ENCODE measurements at regions not wholly inside any gene's neighbourhood (a gene's known extent, or its start where the extent isn't known, plus 50 kb on each side); places are given as distances from the start of the nearest gene placed in this dataset.

- H3K27me3 ChIP-seq, result no peaks in the 10 kb centered on the region
- no peaks in the 10 kb centered on the region for H3K4me1 ChIP-seq
- no peaks in the 10 kb centered on the region for H3K36me3 ChIP-seq
- no peak for DNase-seq (ENCODE audit: low spot score)
- no peaks in the 10 kb centered on the region for H3K9me3 ChIP-seq
- no peak overlapping the region for H3K27ac ChIP-seq
- no peak for TF ChIP-seq CTCF (IDR thresholded peaks at IDR 0.05)
- H3K4me3 ChIP-seq, result no peak overlapping the region
Observed at GRCh38 chr7:118046086-118046485, 137.9 kb upstream of the LSM8 start.

- no peak for DNase-seq (ENCODE audit: low spot score)
- Histone ChIP-seq H3K36me3 (no peaks in the 10 kb centered on the region), H3K4me3 (no peak overlapping the region), H3K4me1 (no peaks in the 10 kb centered on the region), H3K27ac (no peak overlapping the region), H3K27me3 (no peaks in the 10 kb centered on the region), H3K9me3 (no peaks in the 10 kb centered on the region)
- no peak for TF ChIP-seq CTCF (IDR thresholded peaks at IDR 0.05)
Observed at GRCh38 chr7:118046801-118047200, 137.2 kb upstream of the LSM8 start.

- no peak for DNase-seq (ENCODE audit: low spot score)
- Histone ChIP-seq H3K4me1 (no peaks in the 10 kb centered on the region), H3K9me3 (no peaks in the 10 kb centered on the region), H3K4me3 (no peak overlapping the region), H3K27me3 (no peaks in the 10 kb centered on the region), H3K27ac (no peak overlapping the region), H3K36me3 (no peaks in the 10 kb centered on the region)
- no peak for TF ChIP-seq CTCF (IDR thresholded peaks at IDR 0.05)
Observed at GRCh38 chr7:118052336-118052735, 131.6 kb upstream of the LSM8 start.

GRCh38 chr7:118053353-118053752, 130.6 kb upstream of the LSM8 start:
- no peaks in the 10 kb centered on the region for H3K4me1 ChIP-seq
- TF ChIP-seq CTCF (IDR thresholded peaks at IDR 0.05), result no peak
- H3K27ac ChIP-seq, result no peak overlapping the region
- H3K9me3 ChIP-seq, result no peaks in the 10 kb centered on the region
- no peaks in the 10 kb centered on the region for H3K27me3 ChIP-seq
- H3K4me3 ChIP-seq, result no peak overlapping the region
- no peaks in the 10 kb centered on the region for H3K36me3 ChIP-seq
- no peak for DNase-seq (ENCODE audit: low spot score)

- no peak overlapping the region for H3K27ac ChIP-seq
- TF ChIP-seq CTCF (IDR thresholded peaks at IDR 0.05), result no peak
- DNase-seq (ENCODE audit: low spot score), result no peak
- H3K36me3 ChIP-seq, result no peaks in the 10 kb centered on the region
- H3K27me3 ChIP-seq, result no peaks in the 10 kb centered on the region
- no peaks in the 10 kb centered on the region for H3K4me1 ChIP-seq
- no peaks in the 10 kb centered on the region for H3K9me3 ChIP-seq
- no peak overlapping the region for H3K4me3 ChIP-seq
Observed at GRCh38 chr7:118054529-118054928, 129.4 kb upstream of the LSM8 start.

GRCh38 chr7:118055647-118056046, 128.3 kb upstream of the LSM8 start:
- Histone ChIP-seq H3K36me3 (no peaks in the 10 kb centered on the region), H3K4me3 (no peak overlapping the region), H3K9me3 (no peaks in the 10 kb centered on the region), H3K27ac (no peak overlapping the region), H3K4me1 (no peaks in the 10 kb centered on the region), H3K27me3 (no peaks in the 10 kb centered on the region)
- no peak for TF ChIP-seq CTCF (IDR thresholded peaks at IDR 0.05)
- DNase-seq (ENCODE audit: low spot score), result no peak
